Fibroblast of lung (primary cell): ENCODE measurements at regions not wholly inside any gene's neighbourhood (a gene's known extent, or its start where the extent isn't known, plus 50 kb on each side); places are given as distances from the start of the nearest gene placed in this dataset.

Source experiments
- DNase-seq, 2 donors: peaks; one replicate each; pipeline versions ENCODE4 v3.0.0 to v3.0.0-alpha.2; 2010; ENCODE audit warnings: low read depth in 2 of 2
- H2AFZ ChIP-seq: 2 replicates; pipeline ENCODE4 v1.5.1; 2012; ENCODE audit warnings: low read length, control low read depth, inconsistent platforms
- H3K27ac ChIP-seq: 2 replicates; pipeline ENCODE4 v1.5.1; 2011; ENCODE audit warnings: low read length, control low read depth; ENCODE audit not compliant: insufficient read depth
- H3K27me3 ChIP-seq: 2 replicates; pipeline ENCODE4 v1.5.1; 2011; ENCODE audit warnings: mild to moderate bottlenecking, low read length; ENCODE audit not compliant: control insufficient read depth, insufficient read depth
- H3K36me3 ChIP-seq: 2 replicates; pipeline ENCODE4 v1.5.1; 2011; ENCODE audit warnings: low read length; ENCODE audit not compliant: control insufficient read depth, insufficient read depth
- H3K4me1 ChIP-seq: 2 replicates; pipeline ENCODE4 v1.5.1; 2011; ENCODE audit warnings: low read length; ENCODE audit not compliant: control insufficient read depth, insufficient read depth; ENCODE audit errors: extremely low read depth
- H3K4me2 ChIP-seq: 2 replicates; pipeline ENCODE4 v1.5.1; 2011; ENCODE audit warnings: low read length, control low read depth; ENCODE audit not compliant: insufficient read depth; ENCODE audit errors: extremely low read depth
- H3K4me3 ChIP-seq, 4 experiments: fragments of 200-600 bp in 1 of 4; sonication (generic) in 1 of 4; replicated peaks in 1 of 4; 2 replicates each; pipeline ENCODE4 v1.5.1; 2011 to 2016; ENCODE audit warnings: low read length in 4 of 4, low read depth in 3 of 4, mild to moderate bottlenecking in 3 of 4, control low read depth in 2 of 4, inconsistent platforms in 1 of 4, mixed read lengths in 1 of 4; ENCODE audit not compliant: insufficient read depth in 1 of 4; ENCODE audit errors: control extremely low read depth in 1 of 4
- H3K79me2 ChIP-seq: 2 replicates; pipeline ENCODE4 v1.5.1; 2012; ENCODE audit warnings: mild to moderate bottlenecking, low read length, inconsistent platforms; ENCODE audit not compliant: control insufficient read depth, insufficient read depth
- H3K9ac ChIP-seq: 2 replicates; pipeline ENCODE4 v1.5.1; 2011; ENCODE audit warnings: mild to moderate bottlenecking, low read length, control low read depth; ENCODE audit not compliant: insufficient read depth
- H3K9me3 ChIP-seq: 2 replicates; pipeline ENCODE4 v1.5.1; 2012; ENCODE audit warnings: low read depth, low read length; ENCODE audit not compliant: control insufficient read depth, insufficient read depth
- H4K20me1 ChIP-seq: 2 replicates; pipeline ENCODE4 v1.5.1; 2011; ENCODE audit warnings: low read length; ENCODE audit not compliant: control insufficient read depth, insufficient read depth; ENCODE audit errors: extremely low read depth
- CTCF ChIP-seq, 2 donors: IDR thresholded peaks in 1 of 2; conservative IDR thresholded peaks in 1 of 2; 1 replicate in 1 of 2; 2 replicates in 1 of 2; pipeline ENCODE4 v1.5.1; 2011 to 2012; ENCODE audit warnings: low read length in 2 of 2, control low read depth in 1 of 2, inconsistent platforms in 1 of 2, low read depth in 1 of 2, mild to moderate bottlenecking in 1 of 2
- EZH2 ChIP-seq: IDR thresholded peaks from 2 replicates; pipeline ENCODE4 v1.5.1; 2012; ENCODE audit warnings: low read length, control low read depth, mild to moderate bottlenecking; ENCODE audit errors: missing control alignments

DNA sequence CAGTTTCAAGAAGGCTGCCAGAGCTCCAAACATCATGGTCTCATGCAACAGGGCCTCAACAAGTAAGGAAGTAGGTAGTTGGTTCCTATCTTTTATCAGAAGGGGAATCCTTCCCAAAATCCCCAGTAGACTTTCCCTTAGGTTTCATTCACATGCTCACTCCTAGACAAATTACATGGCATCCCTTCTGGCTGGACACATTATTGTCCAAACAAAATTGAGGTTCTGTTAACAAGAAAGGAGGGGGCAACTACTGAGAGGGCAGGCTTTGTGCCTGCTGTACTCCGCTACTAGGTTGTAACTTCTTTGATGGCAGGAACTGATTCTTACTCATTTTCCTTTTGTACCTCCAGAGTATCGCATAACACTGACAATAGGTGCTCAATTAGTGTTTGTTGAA lies 56.0 kb upstream of the OSMR start:
- H3K9ac ChIP-seq: no peak overlapping the region
- no peak overlapping the region for H3K4me2 ChIP-seq
- TF ChIP-seq EZH2: no peak
- no peak for TF ChIP-seq CTCF (conservative IDR thresholded peaks at IDR 0.05 in 1 of 2, IDR thresholded peaks at IDR 0.05 in 1 of 2; ENCODE audit: low read depth in 1 of 2, low read length in 2 of 2)
- peaks cover 2% of the 10 kb centered on the region for H3K4me1 ChIP-seq
- no peaks in the 10 kb centered on the region for H3K36me3 ChIP-seq
- no peaks in the 10 kb centered on the region for H3K27me3 ChIP-seq
- no peak for DNase-seq
- H3K27ac ChIP-seq: no peak overlapping the region
- H3K4me3 ChIP-seq: no peak overlapping the region
- H4K20me1 ChIP-seq: no peaks in the 10 kb centered on the region
- no peaks in the 10 kb centered on the region for H3K79me2 ChIP-seq
- H3K9me3 ChIP-seq: no peaks in the 10 kb centered on the region
- no peak overlapping the region for H2AFZ ChIP-seq

- Histone ChIP-seq H3K27me3 (no peaks in the 10 kb centered on the region), H3K4me1 (peaks cover 2% of the 10 kb centered on the region), H3K79me2 (no peaks in the 10 kb centered on the region), H3K9ac (no peak overlapping the region), H4K20me1 (no peaks in the 10 kb centered on the region), H3K4me2 (no peak overlapping the region), H3K36me3 (no peaks in the 10 kb centered on the region), H3K27ac (no peak overlapping the region), H3K4me3 (no peak overlapping the region), H2AFZ (no peak overlapping the region), H3K9me3 (no peaks in the 10 kb centered on the region)
- no peak for DNase-seq
- TF ChIP-seq CTCF (conservative IDR thresholded peaks at IDR 0.05 in 1 of 2, IDR thresholded peaks at IDR 0.05 in 1 of 2; ENCODE audit: low read depth in 1 of 2, low read length in 2 of 2) (no peak), EZH2 (no peak)
Measured at GRCh38 chr5:38790268-38790667, 55.5 kb upstream of the OSMR start.

DNA sequence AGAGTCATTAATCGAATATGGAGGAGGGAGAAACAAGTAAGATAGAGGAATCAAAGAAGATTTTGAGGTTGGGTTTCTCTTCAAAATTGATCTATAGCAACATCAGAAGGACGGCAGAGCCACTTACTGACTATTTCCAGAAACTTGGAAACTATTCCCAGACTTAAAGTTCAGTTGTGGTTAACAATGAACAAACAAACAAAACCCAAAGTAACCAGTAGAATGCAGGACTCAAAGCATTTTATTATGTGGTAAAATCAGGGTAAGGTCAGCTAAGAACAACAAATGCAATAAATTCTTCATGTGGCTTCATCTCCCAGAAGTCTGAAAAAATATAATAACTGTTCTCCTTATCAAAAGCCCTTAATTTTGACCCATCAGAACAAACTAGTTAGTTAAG lies 54.9 kb upstream of the OSMR start:
- Histone ChIP-seq H3K79me2 (no peaks in the 10 kb centered on the region), H3K4me1 (peaks cover 2% of the 10 kb centered on the region), H3K36me3 (no peaks in the 10 kb centered on the region), H3K9me3 (no peaks in the 10 kb centered on the region), H3K27me3 (no peaks in the 10 kb centered on the region), H4K20me1 (no peaks in the 10 kb centered on the region), H3K9ac (no peak overlapping the region), H3K27ac (no peak overlapping the region), H3K4me2 (no peak overlapping the region), H3K4me3 (no peak overlapping the region), H2AFZ (no peak overlapping the region)
- TF ChIP-seq EZH2: no peak
- no peak for TF ChIP-seq CTCF (conservative IDR thresholded peaks at IDR 0.05 in 1 of 2, IDR thresholded peaks at IDR 0.05 in 1 of 2; ENCODE audit: low read depth in 1 of 2, low read length in 2 of 2)
- DNase-seq: peak; percentile 39 to 50
